T-helper 1 cell treated with Interleukin-12 subunit alpha and Interleukin-12 subunit beta and Interleukin-4 antibody, amounts not matched to agents 30 μg/mL and 1 μg/mL, for 36 hours (primary cell): ENCODE measurements at regions not wholly inside any gene's neighbourhood (a gene's known extent, or its start where the extent isn't known, plus 50 kb on each side); places are given as distances from the start of the nearest gene placed in this dataset.

Experiments used
- H3K27ac Mint-ChIP-seq: one replicate; pipeline ENCODE4 v1.8.0; 2021; ENCODE audit warnings: mild to moderate bottlenecking, mixed read lengths
- H3K27me3 Mint-ChIP-seq: one replicate; pipeline ENCODE4 v1.8.0; 2021; ENCODE audit warnings: low read depth, mixed read lengths
- H3K36me3 Mint-ChIP-seq: one replicate; pipeline ENCODE4 v1.8.0; 2021; ENCODE audit warnings: low read depth, mixed read lengths
- H3K4me1 Mint-ChIP-seq: one replicate; pipeline ENCODE4 v1.8.0; 2021; ENCODE audit warnings: low read depth, mixed read lengths
- H3K4me3 Mint-ChIP-seq: one replicate; pipeline ENCODE4 v1.8.0; 2021; ENCODE audit warnings: mild to moderate bottlenecking, moderate library complexity, mixed read lengths
- H3K9me3 Mint-ChIP-seq: one replicate; pipeline ENCODE4 v1.8.0; 2021; ENCODE audit warnings: mixed read lengths

GRCh38 chr13:83248751-83249150 lies 633.5 kb downstream of the SLITRK1 start:
- Mint-ChIP-seq H3K36me3 (no peaks in the 10 kb centered on the region), H3K9me3 (peaks cover 18% of the 10 kb centered on the region), H3K27ac (no peak overlapping the region), H3K27me3 (no peaks in the 10 kb centered on the region), H3K4me1 (no peaks in the 10 kb centered on the region), H3K4me3 (no peak overlapping the region)

GRCh38 chr13:83232626-83233025 lies 649.6 kb downstream of the SLITRK1 start:
- H3K27me3 Mint-ChIP-seq: no peaks in the 10 kb centered on the region
- no peak overlapping the region for H3K4me3 Mint-ChIP-seq

GRCh38 chr13:83229574-83230305 lies 652.5 kb downstream of the SLITRK1 start:
- H3K4me3 Mint-ChIP-seq: no peak overlapping the region
- no peak overlapping the region for H3K27ac Mint-ChIP-seq
- H3K4me1 Mint-ChIP-seq: no peaks in the 10 kb centered on the region
- no peaks in the 10 kb centered on the region for H3K36me3 Mint-ChIP-seq
- no peaks in the 10 kb centered on the region for H3K27me3 Mint-ChIP-seq
- H3K9me3 Mint-ChIP-seq: no peaks in the 10 kb centered on the region

More at GRCh38 chr13:83232626-83233025, 649.6 kb downstream of the SLITRK1 start:
- Mint-ChIP-seq H3K27ac (no peak overlapping the region), H3K9me3 (peaks cover 10% of the 10 kb centered on the region), H3K4me1 (no peaks in the 10 kb centered on the region), H3K36me3 (no peaks in the 10 kb centered on the region)

GRCh38 chr13:83223546-83223945 lies 658.7 kb downstream of the SLITRK1 start:
- Mint-ChIP-seq H3K27ac (no peak overlapping the region), H3K9me3 (peaks cover 12% of the 10 kb centered on the region), H3K36me3 (no peaks in the 10 kb centered on the region), H3K4me3 (no peak overlapping the region), H3K27me3 (no peaks in the 10 kb centered on the region), H3K4me1 (no peaks in the 10 kb centered on the region)

GRCh38 chr13:83221813-83222241 lies 660.4 kb downstream of the SLITRK1 start:
- H3K36me3 Mint-ChIP-seq: no peaks in the 10 kb centered on the region
- H3K27ac Mint-ChIP-seq: no peak overlapping the region
- no peaks in the 10 kb centered on the region for H3K4me1 Mint-ChIP-seq
- no peaks in the 10 kb centered on the region for H3K27me3 Mint-ChIP-seq
- no peak overlapping the region for H3K4me3 Mint-ChIP-seq
- peaks cover 12% of the 10 kb centered on the region for H3K9me3 Mint-ChIP-seq

- H3K36me3 Mint-ChIP-seq: no peaks in the 10 kb centered on the region
These were observed 661.0 kb downstream of the SLITRK1 start for GRCh38 chr13:83221256-83221655.

GRCh38 chr13:83220241-83220640 lies 662.0 kb downstream of the SLITRK1 start:
- H3K9me3 Mint-ChIP-seq: peaks cover 12% of the 10 kb centered on the region
- no peak overlapping the region for H3K27ac Mint-ChIP-seq
- no peaks in the 10 kb centered on the region for H3K36me3 Mint-ChIP-seq
- no peak overlapping the region for H3K4me3 Mint-ChIP-seq
- H3K27me3 Mint-ChIP-seq: no peaks in the 10 kb centered on the region
- no peaks in the 10 kb centered on the region for H3K4me1 Mint-ChIP-seq

More at GRCh38 chr13:83221256-83221655, 661.0 kb downstream of the SLITRK1 start:
- no peak overlapping the region for H3K4me3 Mint-ChIP-seq
- H3K27me3 Mint-ChIP-seq: no peaks in the 10 kb centered on the region
- H3K4me1 Mint-ChIP-seq: no peaks in the 10 kb centered on the region
- no peak overlapping the region for H3K27ac Mint-ChIP-seq
- H3K9me3 Mint-ChIP-seq: peaks cover 12% of the 10 kb centered on the region

- no peaks in the 10 kb centered on the region for H3K27me3 Mint-ChIP-seq
- H3K4me3 Mint-ChIP-seq: no peak overlapping the region
- H3K4me1 Mint-ChIP-seq: no peaks in the 10 kb centered on the region
- H3K27ac Mint-ChIP-seq: no peak overlapping the region
- H3K9me3 Mint-ChIP-seq: peaks cover 12% of the 10 kb centered on the region
- H3K36me3 Mint-ChIP-seq: no peaks in the 10 kb centered on the region
These were observed 662.4 kb downstream of the SLITRK1 start for GRCh38 chr13:83219832-83220231.

- Mint-ChIP-seq H3K36me3 (no peaks in the 10 kb centered on the region), H3K27ac (no peak overlapping the region), H3K9me3 (peaks cover 11% of the 10 kb centered on the region)
These were observed 665.6 kb downstream of the SLITRK1 start for GRCh38 chr13:83216479-83217245.

GRCh38 chr13:83215627-83216026 lies 666.6 kb downstream of the SLITRK1 start:
- Mint-ChIP-seq H3K9me3 (peaks cover 13% of the 10 kb centered on the region), H3K4me1 (no peaks in the 10 kb centered on the region), H3K36me3 (no peaks in the 10 kb centered on the region), H3K27me3 (no peaks in the 10 kb centered on the region), H3K27ac (no peak overlapping the region), H3K4me3 (no peak overlapping the region)

More at GRCh38 chr13:83216479-83217245, 665.6 kb downstream of the SLITRK1 start:
- Mint-ChIP-seq H3K4me1 (no peaks in the 10 kb centered on the region), H3K27me3 (no peaks in the 10 kb centered on the region), H3K4me3 (no peak overlapping the region)

- no peaks in the 10 kb centered on the region for H3K4me1 Mint-ChIP-seq
- no peak overlapping the region for H3K4me3 Mint-ChIP-seq
- no peak overlapping the region for H3K27ac Mint-ChIP-seq
- H3K27me3 Mint-ChIP-seq: no peaks in the 10 kb centered on the region
- peaks cover 15% of the 10 kb centered on the region for H3K9me3 Mint-ChIP-seq
- H3K36me3 Mint-ChIP-seq: no peaks in the 10 kb centered on the region
These were observed 667.8 kb downstream of the SLITRK1 start for GRCh38 chr13:83214452-83214851.

GRCh38 chr13:83211301-83211700 lies 671.0 kb downstream of the SLITRK1 start:
- no peaks in the 10 kb centered on the region for H3K36me3 Mint-ChIP-seq
- no peaks in the 10 kb centered on the region for H3K4me1 Mint-ChIP-seq
- no peaks in the 10 kb centered on the region for H3K27me3 Mint-ChIP-seq
- no peak overlapping the region for H3K4me3 Mint-ChIP-seq
- H3K27ac Mint-ChIP-seq: no peak overlapping the region
- H3K9me3 Mint-ChIP-seq: peaks cover 15% of the 10 kb centered on the region

- peaks cover 3% of the 10 kb centered on the region for H3K9me3 Mint-ChIP-seq
- H3K4me3 Mint-ChIP-seq: no peak overlapping the region
- H3K4me1 Mint-ChIP-seq: no peaks in the 10 kb centered on the region
- H3K27me3 Mint-ChIP-seq: no peaks in the 10 kb centered on the region
- no peaks in the 10 kb centered on the region for H3K36me3 Mint-ChIP-seq
- no peak overlapping the region for H3K27ac Mint-ChIP-seq
These were observed 677.4 kb downstream of the SLITRK1 start for GRCh38 chr13:83204886-83205285.

GRCh38 chr13:83201506-83201905 lies 680.8 kb downstream of the SLITRK1 start:
- Mint-ChIP-seq H3K27me3 (no peaks in the 10 kb centered on the region), H3K4me3 (no peak overlapping the region), H3K9me3 (no peaks in the 10 kb centered on the region), H3K27ac (no peak overlapping the region), H3K36me3 (no peaks in the 10 kb centered on the region), H3K4me1 (no peaks in the 10 kb centered on the region)

- H3K27me3 Mint-ChIP-seq: no peaks in the 10 kb centered on the region
- H3K9me3 Mint-ChIP-seq: no peaks in the 10 kb centered on the region
- H3K36me3 Mint-ChIP-seq: no peaks in the 10 kb centered on the region
- no peak overlapping the region for H3K4me3 Mint-ChIP-seq
- no peak overlapping the region for H3K27ac Mint-ChIP-seq
- H3K4me1 Mint-ChIP-seq: no peaks in the 10 kb centered on the region
These were observed 685.0 kb downstream of the SLITRK1 start for GRCh38 chr13:83197316-83197715.
